Upper lobe of left lung (tissue), 6 donors: ENCODE measurements at regions not wholly inside any gene's neighbourhood (a gene's known extent, or its start where the extent isn't known, plus 50 kb on each side); places are given as distances from the start of the nearest gene placed in this dataset.

Experiments
- ATAC-seq, 2 donors: fragments of 200-7000 bp; cut with Tn5 transposase; one replicate each; pipeline ENCODE4 v1.9.1; 2022; ENCODE audit warnings: mild to moderate bottlenecking in 2 of 2, moderate library complexity in 2 of 2; ENCODE audit not compliant: low FRiP score in 2 of 2
- DNase-seq, 2 donors: peaks; one replicate each; pipeline ENCODE4 v3.0.0-alpha.2; 2019 to 2020
- H3K27ac ChIP-seq, 4 donors: fragments of 200-600 bp; sonication (generic); one replicate each; pipeline ENCODE4 v1.5.1; 2016 to 2019
- H3K27me3 ChIP-seq, 4 donors: fragments of 200-600 bp; sonication (generic); one replicate each; pipeline ENCODE4 v1.5.1; 2017 to 2019
- H3K36me3 ChIP-seq, 4 donors: fragments of 200-600 bp; sonication (generic); one replicate each; pipeline ENCODE4 v1.5.1; 2016 to 2019
- H3K4me1 ChIP-seq, 4 donors: fragments of 200-600 bp; sonication (generic); one replicate each; pipeline ENCODE4 v1.5.1; 2018 to 2019
- H3K4me3 ChIP-seq, 4 donors: fragments of 200-600 bp; sonication (generic); one replicate each; pipeline ENCODE4 v1.5.1; 2017 to 2019; ENCODE audit warnings: mild to moderate bottlenecking in 2 of 4, moderate library complexity in 1 of 4
- H3K9me3 ChIP-seq, 4 donors: fragments of 200-600 bp; sonication (generic); one replicate each; pipeline ENCODE4 v1.5.1; 2018 to 2019
- EP300 ChIP-seq, 4 donors: sonication (generic); formaldehyde crosslinking; IDR thresholded peaks; one replicate each; pipeline ENCODE4 v1.5.1; 2017; ENCODE audit warnings: antibody characterized with exemption in 4 of 4, control low read depth in 2 of 4
- POLR2A ChIP-seq, 4 donors: fragments of 450-650 bp; IDR thresholded peaks; one replicate each; pipeline ENCODE4 v1.5.1; 2016 to 2017; ENCODE audit warnings: antibody characterized with exemption in 4 of 4, mild to moderate bottlenecking in 2 of 4
- POLR2AphosphoS5 ChIP-seq, 2 donors: sonication (generic); formaldehyde crosslinking; IDR thresholded peaks; one replicate each; pipeline ENCODE4 v1.5.1; 2017; ENCODE audit warnings: antibody characterized with exemption in 2 of 2
- WGBS, 2 donors: methylation state at CpG; one replicate each; pipeline ENCODE4 v1.1.5; 2017 to 2018; 5-methylcytosine and 5-hydroxymethylcytosine counted together
- TF ChIP-seq, protein P1 (sequence below), 6 experiments: fragments of 450-650 bp in 4 of 6; fragments of 200-600 bp in 2 of 6; sonication (generic) in 2 of 6; IDR thresholded peaks; one replicate each; pipeline ENCODE4 v1.5.1; 2016 to 2019; ENCODE audit warnings: antibody characterized with exemption in 6 of 6
- donor health status: DM: no; HTN: no; CAD: no; lungs with moderate emphysema.
- donor health status: DM: no; HTN: yes; CAD: no; lungs with severe emphysema.

DNA sequence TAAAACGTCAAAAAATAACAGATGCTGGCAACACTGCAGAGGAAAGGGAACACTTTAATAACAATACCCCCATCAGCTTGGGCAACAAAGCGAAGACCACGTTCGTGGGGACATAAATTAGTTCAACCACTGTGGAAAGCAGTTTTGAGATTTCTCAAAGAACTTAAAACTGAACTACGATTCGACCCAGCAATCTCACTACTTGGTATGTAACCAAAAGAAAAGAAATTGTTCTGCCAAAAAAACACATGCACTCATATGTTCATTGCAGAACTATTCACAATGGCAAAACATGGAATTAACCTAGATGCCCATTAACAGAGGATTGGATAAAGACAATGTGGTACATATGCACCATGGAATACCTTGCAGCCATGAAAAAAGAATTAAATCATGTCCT is 81.2 kb upstream of the RAP1B start:
- TF ChIP-seq, protein P1, sequence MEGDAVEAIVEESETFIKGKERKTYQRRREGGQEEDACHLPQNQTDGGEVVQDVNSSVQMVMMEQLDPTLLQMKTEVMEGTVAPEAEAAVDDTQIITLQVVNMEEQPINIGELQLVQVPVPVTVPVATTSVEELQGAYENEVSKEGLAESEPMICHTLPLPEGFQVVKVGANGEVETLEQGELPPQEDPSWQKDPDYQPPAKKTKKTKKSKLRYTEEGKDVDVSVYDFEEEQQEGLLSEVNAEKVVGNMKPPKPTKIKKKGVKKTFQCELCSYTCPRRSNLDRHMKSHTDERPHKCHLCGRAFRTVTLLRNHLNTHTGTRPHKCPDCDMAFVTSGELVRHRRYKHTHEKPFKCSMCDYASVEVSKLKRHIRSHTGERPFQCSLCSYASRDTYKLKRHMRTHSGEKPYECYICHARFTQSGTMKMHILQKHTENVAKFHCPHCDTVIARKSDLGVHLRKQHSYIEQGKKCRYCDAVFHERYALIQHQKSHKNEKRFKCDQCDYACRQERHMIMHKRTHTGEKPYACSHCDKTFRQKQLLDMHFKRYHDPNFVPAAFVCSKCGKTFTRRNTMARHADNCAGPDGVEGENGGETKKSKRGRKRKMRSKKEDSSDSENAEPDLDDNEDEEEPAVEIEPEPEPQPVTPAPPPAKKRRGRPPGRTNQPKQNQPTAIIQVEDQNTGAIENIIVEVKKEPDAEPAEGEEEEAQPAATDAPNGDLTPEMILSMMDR (IDR thresholded peaks at IDR 0.05), result no peak
- no peak for TF ChIP-seq EP300 (IDR thresholded peaks at IDR 0.05)
- no peak for TF ChIP-seq POLR2A (IDR thresholded peaks at IDR 0.05)
- TF ChIP-seq POLR2AphosphoS5 (IDR thresholded peaks at IDR 0.05), result no peak
- no peak overlapping the region for H3K27ac ChIP-seq
- no peaks in the 10 kb centered on the region for H3K9me3 ChIP-seq
- H3K4me3 ChIP-seq, result no peak overlapping the region
- ATAC-seq (no peak), DNase-seq (no peak)
- no peaks in the 10 kb centered on the region for H3K36me3 ChIP-seq
- no peaks in the 10 kb centered on the region for H3K27me3 ChIP-seq
- 79 to 91% methylated on average over 6 of the region's 6 CpGs for WGBS, 2 donors
- H3K4me1 ChIP-seq, result no peaks in the 10 kb centered on the region

DNA sequence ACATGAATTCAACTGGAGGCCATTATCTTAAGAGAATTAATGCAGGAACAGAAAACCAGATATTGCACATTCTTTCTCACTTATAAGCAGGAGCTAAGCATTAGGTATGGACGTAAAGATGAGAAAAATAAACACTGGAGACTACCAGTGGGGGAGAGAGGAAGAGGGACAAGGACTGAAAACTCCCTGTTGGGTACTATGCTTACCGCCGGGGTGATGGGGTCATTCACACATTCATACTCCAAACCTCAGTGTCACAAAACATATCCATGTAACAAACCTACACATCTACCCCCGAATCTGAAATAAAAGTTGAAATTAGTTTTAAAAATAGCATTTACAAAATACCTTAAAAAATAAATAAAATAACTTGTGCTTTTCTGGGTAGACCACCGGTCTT is 80.8 kb upstream of the RAP1B start:
- WGBS, 2 donors, result 92 to 94% methylated on average over 5 of the region's 5 CpGs
- H3K4me3 ChIP-seq, result no peak overlapping the region
- H3K27ac ChIP-seq, result no peak overlapping the region
- H3K36me3 ChIP-seq, result no peaks in the 10 kb centered on the region
- H3K27me3 ChIP-seq, result no peaks in the 10 kb centered on the region
- no peaks in the 10 kb centered on the region for H3K9me3 ChIP-seq
- TF ChIP-seq EP300 (IDR thresholded peaks at IDR 0.05), result no peak
- no peak for TF ChIP-seq POLR2AphosphoS5 (IDR thresholded peaks at IDR 0.05)
- TF ChIP-seq, protein P1 (IDR thresholded peaks at IDR 0.05), result no peak
- no peak for TF ChIP-seq POLR2A (IDR thresholded peaks at IDR 0.05)
- ATAC-seq, result no peak
- DNase-seq, result no peak
- H3K4me1 ChIP-seq, result no peaks in the 10 kb centered on the region

DNA sequence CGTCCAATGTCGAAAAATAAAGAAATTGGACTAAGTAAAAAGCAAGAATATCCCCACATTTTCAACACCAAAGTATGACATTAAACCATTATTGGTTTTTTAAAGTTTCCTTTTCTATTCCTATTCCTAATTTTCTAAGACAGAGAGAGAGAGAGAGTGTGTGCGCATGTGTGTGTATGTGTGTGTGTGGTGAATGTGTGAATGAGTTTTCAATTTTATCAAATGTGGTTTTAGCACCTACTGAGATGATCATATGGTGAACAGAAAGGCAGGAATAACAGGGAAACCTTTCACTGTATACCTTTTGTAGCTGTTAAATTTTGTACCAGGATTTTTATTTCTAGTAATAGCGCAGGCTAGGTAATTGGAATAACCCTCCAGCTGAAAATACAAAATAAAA is 80.4 kb upstream of the RAP1B start:
- ATAC-seq (no peak), DNase-seq (no peak)
- Histone ChIP-seq H3K9me3 (no peaks in the 10 kb centered on the region), H3K36me3 (no peaks in the 10 kb centered on the region), H3K27ac (no peak overlapping the region), H3K27me3 (no peaks in the 10 kb centered on the region), H3K4me1 (no peaks in the 10 kb centered on the region), H3K4me3 (no peak overlapping the region)
- 96 to 97% methylated on average over 4 of the region's 4 CpGs for WGBS, 2 donors
- TF ChIP-seq POLR2AphosphoS5 (IDR thresholded peaks at IDR 0.05) (no peak), EP300 (IDR thresholded peaks at IDR 0.05) (no peak), POLR2A (IDR thresholded peaks at IDR 0.05) (no peak)
- TF ChIP-seq, protein P1 (IDR thresholded peaks at IDR 0.05), result no peak

DNA sequence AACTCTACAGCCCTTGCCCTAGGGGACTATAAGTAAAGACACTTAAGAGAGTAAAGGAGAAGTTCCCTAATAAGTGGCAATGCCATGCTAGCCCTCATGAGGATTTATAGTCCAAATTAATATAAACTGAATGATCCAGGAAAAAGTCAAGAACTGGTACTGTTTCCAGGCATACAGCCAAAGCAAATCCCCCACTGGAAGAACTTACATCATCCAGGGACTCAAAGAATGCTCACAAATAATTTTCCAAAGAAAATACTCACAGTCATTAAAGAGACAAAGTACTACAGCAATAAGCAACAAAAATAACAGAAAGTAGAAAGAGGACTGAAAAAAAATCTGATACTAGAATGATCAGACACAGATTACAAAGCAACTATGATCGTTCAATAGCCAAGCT is 79.7 kb upstream of the RAP1B start:
- ATAC-seq, result peak in 1 of 2 donors; percentile 54
- no peak for DNase-seq
- 69 to 71% methylated on average over 1 of the region's 1 CpG for WGBS, 2 donors

More for the DNA sequence above, 79.7 kb upstream of the RAP1B start:
- no peaks in the 10 kb centered on the region for H3K4me1 ChIP-seq
- no peaks in the 10 kb centered on the region for H3K9me3 ChIP-seq
- H3K27me3 ChIP-seq, result no peaks in the 10 kb centered on the region
- no peak overlapping the region for H3K4me3 ChIP-seq
- no peak overlapping the region for H3K27ac ChIP-seq
- no peaks in the 10 kb centered on the region for H3K36me3 ChIP-seq
- TF ChIP-seq POLR2AphosphoS5 (IDR thresholded peaks at IDR 0.05), result no peak
- no peak for TF ChIP-seq POLR2A (IDR thresholded peaks at IDR 0.05)
- TF ChIP-seq, protein P1 (IDR thresholded peaks at IDR 0.05), result no peak
- no peak for TF ChIP-seq EP300 (IDR thresholded peaks at IDR 0.05)
